Epithelial cell of esophagus (primary cell): ENCODE measurements at regions not wholly inside any gene's neighbourhood (a gene's known extent, or its start where the extent isn't known, plus 50 kb on each side); places are given as distances from the start of the nearest gene placed in this dataset.

ENCODE experiments used
- DNase-seq: peaks from one replicate; pipeline ENCODE4 v3.0.0; 2010; ENCODE audit warnings: low read depth
- H3K4me3 ChIP-seq: 2 replicates; pipeline ENCODE4 v1.5.1; 2011; ENCODE audit warnings: mild to moderate bottlenecking, low read length, control low read depth
- TF ChIP-seq, protein P1 (sequence below): IDR thresholded peaks from 2 replicates; pipeline ENCODE4 v1.5.1; 2011; ENCODE audit warnings: low read depth, mild to moderate bottlenecking, low read length, control low read depth, inconsistent platforms; ENCODE audit not compliant: insufficient read depth; ENCODE audit errors: missing control alignments

DNA sequence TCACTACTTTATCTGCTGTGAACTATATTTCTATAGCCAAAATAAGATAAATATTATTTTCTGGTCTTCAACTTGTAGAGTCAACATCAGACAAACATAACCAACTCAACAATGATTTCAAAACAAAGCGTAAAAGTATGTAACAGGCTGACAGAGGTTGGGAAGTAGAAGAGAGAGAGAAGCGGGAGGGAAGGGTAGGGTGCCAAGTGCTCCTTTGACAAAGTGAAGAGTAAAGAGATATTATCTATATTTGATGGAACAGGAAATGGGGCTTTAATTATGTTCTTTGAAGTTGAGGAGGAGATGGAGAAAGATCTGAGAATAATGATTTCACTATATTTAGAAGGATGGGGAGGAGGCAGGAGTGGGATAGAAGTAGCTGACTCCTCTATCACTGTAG lies 70.1 kb downstream of the DNTTIP2 start:
- no peak overlapping the region for H3K4me3 ChIP-seq
- DNase-seq, result no peak
- TF ChIP-seq, protein P1, sequence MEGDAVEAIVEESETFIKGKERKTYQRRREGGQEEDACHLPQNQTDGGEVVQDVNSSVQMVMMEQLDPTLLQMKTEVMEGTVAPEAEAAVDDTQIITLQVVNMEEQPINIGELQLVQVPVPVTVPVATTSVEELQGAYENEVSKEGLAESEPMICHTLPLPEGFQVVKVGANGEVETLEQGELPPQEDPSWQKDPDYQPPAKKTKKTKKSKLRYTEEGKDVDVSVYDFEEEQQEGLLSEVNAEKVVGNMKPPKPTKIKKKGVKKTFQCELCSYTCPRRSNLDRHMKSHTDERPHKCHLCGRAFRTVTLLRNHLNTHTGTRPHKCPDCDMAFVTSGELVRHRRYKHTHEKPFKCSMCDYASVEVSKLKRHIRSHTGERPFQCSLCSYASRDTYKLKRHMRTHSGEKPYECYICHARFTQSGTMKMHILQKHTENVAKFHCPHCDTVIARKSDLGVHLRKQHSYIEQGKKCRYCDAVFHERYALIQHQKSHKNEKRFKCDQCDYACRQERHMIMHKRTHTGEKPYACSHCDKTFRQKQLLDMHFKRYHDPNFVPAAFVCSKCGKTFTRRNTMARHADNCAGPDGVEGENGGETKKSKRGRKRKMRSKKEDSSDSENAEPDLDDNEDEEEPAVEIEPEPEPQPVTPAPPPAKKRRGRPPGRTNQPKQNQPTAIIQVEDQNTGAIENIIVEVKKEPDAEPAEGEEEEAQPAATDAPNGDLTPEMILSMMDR, result no peak

DNA sequence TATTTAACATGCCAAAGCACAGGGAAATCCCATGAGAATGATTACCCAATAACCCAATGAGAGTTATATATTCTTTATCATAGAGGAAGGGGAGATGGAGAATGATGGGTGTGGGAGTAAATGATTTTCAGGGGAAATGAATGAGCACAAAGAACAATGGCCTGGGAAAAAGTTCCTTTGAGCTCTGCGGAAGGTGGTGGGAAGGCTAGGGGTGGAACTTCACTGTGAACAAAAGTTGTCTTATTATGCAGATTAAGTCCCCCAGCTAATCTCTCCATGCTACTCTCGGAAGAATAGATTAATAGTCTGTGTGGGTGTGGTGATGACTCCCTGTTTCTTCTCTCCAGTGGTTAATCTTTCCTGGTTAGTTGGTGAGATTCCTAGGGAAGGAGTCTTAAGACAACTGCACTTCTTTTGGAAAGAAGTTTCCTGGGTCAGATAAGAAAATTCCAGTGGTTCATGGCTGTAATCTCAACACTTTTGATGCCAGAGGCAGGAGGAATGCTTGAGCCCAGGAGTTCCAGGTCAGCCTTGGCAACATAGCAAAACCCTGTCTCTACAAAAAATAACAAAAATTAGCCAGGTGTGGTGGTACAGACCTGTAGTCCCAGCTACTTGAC lies 71.6 kb downstream of the DNTTIP2 start:
- no peak for DNase-seq
- no peak overlapping the region for H3K4me3 ChIP-seq
- TF ChIP-seq, protein P1, result no peak

DNA sequence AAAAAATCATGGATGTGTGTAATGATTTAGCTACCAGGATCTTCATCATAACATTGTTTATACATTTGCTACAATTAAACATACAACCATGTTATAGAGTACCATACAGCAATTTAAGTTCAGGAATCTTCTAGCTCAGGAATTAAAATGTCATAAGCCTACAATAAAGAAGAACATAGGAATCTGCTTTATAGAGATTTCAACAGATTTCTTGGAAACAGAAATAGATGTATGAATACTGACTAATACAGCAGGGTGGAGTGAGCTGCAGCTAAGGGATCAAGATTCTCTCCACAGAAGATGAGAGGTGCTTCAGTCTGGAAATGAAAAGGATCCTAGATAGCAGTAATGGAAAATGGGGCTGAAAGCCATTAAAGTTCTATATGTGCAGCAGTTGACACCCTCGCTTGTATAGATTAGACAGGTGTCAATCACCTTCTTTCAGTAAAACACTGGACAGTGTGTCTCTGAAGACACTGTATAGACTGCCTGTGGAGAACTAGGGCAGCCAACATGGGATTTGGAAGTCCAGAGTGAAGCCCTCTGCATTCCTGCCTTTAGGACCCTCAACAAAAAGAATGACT lies 73.9 kb downstream of the DNTTIP2 start:
- TF ChIP-seq, protein P1, result no peak
- DNase-seq, result peak; percentile 34
- H3K4me3 ChIP-seq, result no peak overlapping the region

DNA sequence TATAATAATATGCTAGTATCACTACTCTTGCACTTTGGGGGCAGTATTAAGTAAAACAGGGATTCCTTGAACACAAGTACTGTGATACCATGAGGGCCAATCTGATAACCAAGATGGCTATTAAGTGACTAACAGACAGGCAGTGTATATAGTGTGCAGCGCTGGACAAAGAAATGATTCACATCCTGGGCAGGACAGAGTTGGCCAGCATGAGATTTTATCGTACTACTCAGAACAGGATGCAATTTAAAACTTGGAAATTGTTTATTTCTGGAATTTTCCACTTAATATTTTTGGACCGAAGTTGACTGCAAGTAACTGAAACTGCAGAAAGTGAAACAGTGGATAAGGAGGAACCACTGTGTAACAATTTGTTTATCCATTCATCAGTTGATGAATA lies 74.6 kb downstream of the DNTTIP2 start:
- TF ChIP-seq, protein P1, result no peak
- DNase-seq, result peak; percentile 84
- H3K4me3 ChIP-seq, result no peak overlapping the region

DNA sequence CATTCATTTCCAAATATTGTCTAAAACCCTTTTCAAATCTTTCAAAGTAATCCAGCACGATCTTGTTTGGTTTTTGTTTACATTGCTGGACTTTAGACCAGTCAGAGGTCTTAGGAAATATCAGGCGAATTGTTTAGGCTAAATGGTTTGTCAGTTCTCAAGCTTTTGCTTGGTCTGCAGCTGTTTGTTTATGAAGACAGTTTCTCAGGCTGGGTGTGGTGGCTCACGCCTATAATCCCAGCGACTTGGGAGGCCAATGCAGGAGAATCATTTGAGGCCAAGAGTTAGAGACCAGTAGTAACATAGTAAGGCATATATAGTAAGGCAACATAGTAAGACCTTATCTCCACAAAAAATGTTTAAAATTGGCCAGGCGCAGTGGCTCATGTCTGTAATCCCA lies 77.5 kb downstream of the DNTTIP2 start:
- H3K4me3 ChIP-seq, result no peak overlapping the region
- no peak for DNase-seq
- TF ChIP-seq, protein P1, result no peak

DNA sequence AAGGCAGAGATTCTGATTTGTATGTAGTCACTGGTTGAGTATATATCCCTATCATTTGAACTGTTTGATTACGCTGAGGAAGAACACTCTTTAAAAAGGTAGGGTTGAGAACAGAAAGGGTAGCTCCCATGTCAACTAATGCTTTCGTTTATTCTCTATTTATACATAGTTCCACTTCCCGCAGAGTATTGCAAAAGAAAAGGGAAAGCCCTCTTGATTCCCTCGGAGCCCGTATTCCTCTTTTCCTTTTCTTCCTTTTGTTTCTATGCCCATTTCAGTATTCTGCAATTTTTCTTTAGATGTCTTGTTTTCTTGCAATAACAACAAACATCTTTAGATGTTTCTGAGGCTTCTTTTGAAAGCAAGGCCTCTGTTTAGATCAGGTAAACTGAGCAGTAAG lies 78.2 kb downstream of the DNTTIP2 start:
- TF ChIP-seq, protein P1, result no peak
- DNase-seq, result no peak

DNA sequence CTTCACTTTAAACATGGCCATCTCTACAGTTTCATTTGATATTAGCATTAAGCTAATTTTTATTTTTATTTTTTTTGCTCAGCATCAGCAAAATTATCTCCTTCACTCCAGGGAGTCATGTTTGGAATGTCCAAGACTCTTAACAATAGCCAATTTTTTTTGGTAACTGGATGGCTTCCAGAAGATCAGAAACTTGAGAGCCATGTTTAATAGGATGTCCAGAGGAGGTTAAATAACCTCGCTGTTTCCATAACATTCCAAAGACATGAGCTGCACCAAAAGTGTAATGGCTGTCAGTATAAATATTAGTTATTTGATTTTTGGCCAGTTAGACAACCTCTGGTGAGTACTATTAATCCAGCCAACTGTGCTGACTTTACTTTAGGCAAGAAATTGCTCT lies 80.7 kb downstream of the DNTTIP2 start:
- TF ChIP-seq, protein P1, result no peak
- DNase-seq, result no peak
- no peak overlapping the region for H3K4me3 ChIP-seq

More for the DNA sequence above, 78.2 kb downstream of the DNTTIP2 start:
- no peak overlapping the region for H3K4me3 ChIP-seq
